KMS-11 (cell line): ENCODE measurements at regions not wholly inside any gene's neighbourhood (a gene's known extent, or its start where the extent isn't known, plus 50 kb on each side); places are given as distances from the start of the nearest gene placed in this dataset.

Experiments used
- H2AFZ ChIP-seq: fragments of 200-600 bp; sonication (generic); 2 replicates; pipeline ENCODE4 v1.6.1; 2016; ENCODE audit warnings: antibody characterized with exemption, mixed run types, low read depth
- H3K27ac ChIP-seq: fragments of 200-600 bp; sonication (generic); 2 replicates; pipeline ENCODE4 v1.6.1; 2016; ENCODE audit warnings: mild to moderate bottlenecking, mixed run types
- H3K27me3 ChIP-seq: fragments of 200-600 bp; sonication (generic); 2 replicates; pipeline ENCODE4 v1.6.1; 2017; ENCODE audit warnings: mild to moderate bottlenecking, low read depth, mixed run types, moderate library complexity; ENCODE audit not compliant: insufficient read depth
- H3K36me3 ChIP-seq: fragments of 200-600 bp; sonication (generic); 2 replicates; pipeline ENCODE4 v1.6.1; 2017; ENCODE audit warnings: mild to moderate bottlenecking, mixed run types; ENCODE audit not compliant: insufficient read depth
- H3K4me1 ChIP-seq: fragments of 200-600 bp; sonication (generic); 2 replicates; pipeline ENCODE4 v1.6.1; 2016; ENCODE audit warnings: mild to moderate bottlenecking, low read depth, mixed run types; ENCODE audit not compliant: poor library complexity, severe bottlenecking
- H3K4me2 ChIP-seq: fragments of 200-600 bp; sonication (generic); 2 replicates; pipeline ENCODE4 v1.7.0; 2016; ENCODE audit warnings: mild to moderate bottlenecking, mixed run types
- H3K4me3 ChIP-seq: fragments of 200-600 bp; sonication (generic); IDR thresholded peaks from 2 replicates; pipeline ENCODE4 v1.6.1; 2017; ENCODE audit warnings: low read depth, low read length, mixed read lengths; ENCODE audit not compliant: insufficient read depth
- H3K79me2 ChIP-seq: fragments of 200-600 bp; sonication (generic); 2 replicates; pipeline ENCODE4 v1.6.1; 2016; ENCODE audit warnings: low read depth, mixed run types; ENCODE audit not compliant: insufficient read depth
- H3K9ac ChIP-seq: fragments of 200-600 bp; sonication (generic); 2 replicates; pipeline ENCODE4 v1.6.1; 2016; ENCODE audit warnings: mild to moderate bottlenecking, mixed run types
- H4K20me1 ChIP-seq: fragments of 200-600 bp; sonication (generic); 2 replicates; pipeline ENCODE4 v1.6.1; 2016; ENCODE audit warnings: mild to moderate bottlenecking, mixed run types; ENCODE audit not compliant: insufficient read depth
- CTCF ChIP-seq: fragments of 200-600 bp; sonication (generic); conservative IDR thresholded peaks from 2 replicates; pipeline ENCODE4 v1.6.1; 2017; ENCODE audit warnings: low read depth, mild to moderate bottlenecking, antibody characterized with exemption, low read length, moderate library complexity, mixed read lengths

- no peak overlapping the region for H3K27ac ChIP-seq
- H3K4me3 ChIP-seq = no peak overlapping the region
- no peaks in the 10 kb centered on the region for H3K36me3 ChIP-seq
- H3K4me1 ChIP-seq = no peaks in the 10 kb centered on the region
- no peak overlapping the region for H3K9ac ChIP-seq
- H2AFZ ChIP-seq = no peak overlapping the region
- no peaks in the 10 kb centered on the region for H3K27me3 ChIP-seq
- H3K79me2 ChIP-seq = no peaks in the 10 kb centered on the region
- H4K20me1 ChIP-seq = no peaks in the 10 kb centered on the region
- TF ChIP-seq CTCF = no peak
- no peak overlapping the region for H3K4me2 ChIP-seq
Observed at GRCh38 chr9:80554856-80555255, 983.1 kb downstream of the TLE4 start.

- H3K36me3 ChIP-seq = no peaks in the 10 kb centered on the region
- H2AFZ ChIP-seq = no peak overlapping the region
- H3K27ac ChIP-seq = no peak overlapping the region
- no peaks in the 10 kb centered on the region for H3K27me3 ChIP-seq
- H3K4me3 ChIP-seq = no peak overlapping the region
- no peaks in the 10 kb centered on the region for H4K20me1 ChIP-seq
- H3K4me1 ChIP-seq = no peaks in the 10 kb centered on the region
- TF ChIP-seq CTCF = no peak
- H3K4me2 ChIP-seq = no peak overlapping the region
- no peaks in the 10 kb centered on the region for H3K79me2 ChIP-seq
- H3K9ac ChIP-seq = no peak overlapping the region
Observed at GRCh38 chr9:80554301-80554700, 982.5 kb downstream of the TLE4 start.

GRCh38 chr9:80552931-80553330, 981.2 kb downstream of the TLE4 start:
- no peak for TF ChIP-seq CTCF
- H3K79me2 ChIP-seq = no peaks in the 10 kb centered on the region
- H4K20me1 ChIP-seq = no peaks in the 10 kb centered on the region
- H3K27ac ChIP-seq = no peak overlapping the region
- H3K36me3 ChIP-seq = no peaks in the 10 kb centered on the region
- no peak overlapping the region for H3K4me3 ChIP-seq
- H3K27me3 ChIP-seq = no peaks in the 10 kb centered on the region
- no peak overlapping the region for H3K9ac ChIP-seq
- H2AFZ ChIP-seq = no peak overlapping the region
- no peak overlapping the region for H3K4me2 ChIP-seq
- no peaks in the 10 kb centered on the region for H3K4me1 ChIP-seq

GRCh38 chr9:80550181-80550580, 978.4 kb downstream of the TLE4 start:
- no peaks in the 10 kb centered on the region for H4K20me1 ChIP-seq
- no peak overlapping the region for H3K9ac ChIP-seq
- no peaks in the 10 kb centered on the region for H3K4me1 ChIP-seq
- H3K27ac ChIP-seq = no peak overlapping the region
- H2AFZ ChIP-seq = no peak overlapping the region
- H3K79me2 ChIP-seq = no peaks in the 10 kb centered on the region
- no peak overlapping the region for H3K4me3 ChIP-seq
- H3K27me3 ChIP-seq = no peaks in the 10 kb centered on the region
- H3K4me2 ChIP-seq = no peak overlapping the region
- no peaks in the 10 kb centered on the region for H3K36me3 ChIP-seq
- no peak for TF ChIP-seq CTCF

GRCh38 chr9:80547613-80548012, 975.8 kb downstream of the TLE4 start:
- Histone ChIP-seq H3K4me3 (no peak overlapping the region), H2AFZ (no peak overlapping the region), H3K79me2 (no peaks in the 10 kb centered on the region), H3K36me3 (no peaks in the 10 kb centered on the region), H3K4me1 (no peaks in the 10 kb centered on the region), H3K9ac (no peak overlapping the region), H4K20me1 (no peaks in the 10 kb centered on the region), H3K4me2 (no peak overlapping the region), H3K27me3 (no peaks in the 10 kb centered on the region), H3K27ac (no peak overlapping the region)
- TF ChIP-seq CTCF = no peak
